ENCODE measurements at regions not wholly inside any gene's neighbourhood (a gene's known extent, or its start where the extent isn't known, plus 50 kb on each side); places are given as distances from the start of the nearest gene placed in this dataset.
"Not testable (repeated sequence)": the region's sequence is repeated elsewhere in the genome, so short reads cannot be mapped to it uniquely, and the experiment has no call there.

GRCh38 chr5:129249886-129250285 lies 155.3 kb downstream of the ISOC1 start (continued):
- TF ChIP-seq TRIM28 (IDR thresholded peaks at IDR 0.05; ENCODE audit: borderline replicate concordance, low read length) (no peak), ZNF555 (tag by site-specific recombination; conservative IDR thresholded peaks at IDR 0.05) (no peak), ZNF529 (tag by site-specific recombination; IDR thresholded peaks at IDR 0.05; ENCODE audit: insufficient replicate concordance) (no peak), ELK4 (IDR thresholded peaks at IDR 0.05; ENCODE audit: borderline replicate concordance, low read depth, low read length) (no peak), ZNF146 (tag by site-specific recombination; IDR thresholded peaks at IDR 0.05) (no peak), ZNF350 (tag by site-specific recombination; IDR thresholded peaks at IDR 0.05) (no peak)
- TF ChIP-seq, protein P1, sequence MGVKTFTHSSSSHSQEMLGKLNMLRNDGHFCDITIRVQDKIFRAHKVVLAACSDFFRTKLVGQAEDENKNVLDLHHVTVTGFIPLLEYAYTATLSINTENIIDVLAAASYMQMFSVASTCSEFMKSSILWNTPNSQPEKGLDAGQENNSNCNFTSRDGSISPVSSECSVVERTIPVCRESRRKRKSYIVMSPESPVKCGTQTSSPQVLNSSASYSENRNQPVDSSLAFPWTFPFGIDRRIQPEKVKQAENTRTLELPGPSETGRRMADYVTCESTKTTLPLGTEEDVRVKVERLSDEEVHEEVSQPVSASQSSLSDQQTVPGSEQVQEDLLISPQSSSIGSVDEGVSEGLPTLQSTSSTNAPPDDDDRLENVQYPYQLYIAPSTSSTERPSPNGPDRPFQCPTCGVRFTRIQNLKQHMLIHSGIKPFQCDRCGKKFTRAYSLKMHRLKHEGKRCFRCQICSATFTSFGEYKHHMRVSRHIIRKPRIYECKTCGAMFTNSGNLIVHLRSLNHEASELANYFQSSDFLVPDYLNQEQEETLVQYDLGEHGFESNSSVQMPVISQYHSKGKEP (tag by site-specific recombination; IDR thresholded peaks at IDR 0.05), result no peak
- TF ChIP-seq, protein P2, sequence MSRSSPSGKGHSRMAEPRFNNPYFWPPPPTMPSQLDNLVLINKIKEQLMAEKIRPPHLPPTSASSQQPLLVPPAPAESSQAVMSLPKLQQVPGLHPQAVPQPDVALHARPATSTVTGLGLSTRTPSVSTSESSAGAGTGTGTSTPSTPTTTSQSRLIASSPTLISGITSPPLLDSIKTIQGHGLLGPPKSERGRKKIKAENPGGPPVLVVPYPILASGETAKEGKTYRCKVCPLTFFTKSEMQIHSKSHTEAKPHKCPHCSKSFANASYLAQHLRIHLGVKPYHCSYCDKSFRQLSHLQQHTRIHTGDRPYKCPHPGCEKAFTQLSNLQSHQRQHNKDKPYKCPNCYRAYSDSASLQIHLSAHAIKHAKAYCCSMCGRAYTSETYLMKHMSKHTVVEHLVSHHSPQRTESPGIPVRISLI (tag by site-specific recombination; IDR thresholded peaks at IDR 0.05), result no peak
- TF ChIP-seq, protein P3, sequence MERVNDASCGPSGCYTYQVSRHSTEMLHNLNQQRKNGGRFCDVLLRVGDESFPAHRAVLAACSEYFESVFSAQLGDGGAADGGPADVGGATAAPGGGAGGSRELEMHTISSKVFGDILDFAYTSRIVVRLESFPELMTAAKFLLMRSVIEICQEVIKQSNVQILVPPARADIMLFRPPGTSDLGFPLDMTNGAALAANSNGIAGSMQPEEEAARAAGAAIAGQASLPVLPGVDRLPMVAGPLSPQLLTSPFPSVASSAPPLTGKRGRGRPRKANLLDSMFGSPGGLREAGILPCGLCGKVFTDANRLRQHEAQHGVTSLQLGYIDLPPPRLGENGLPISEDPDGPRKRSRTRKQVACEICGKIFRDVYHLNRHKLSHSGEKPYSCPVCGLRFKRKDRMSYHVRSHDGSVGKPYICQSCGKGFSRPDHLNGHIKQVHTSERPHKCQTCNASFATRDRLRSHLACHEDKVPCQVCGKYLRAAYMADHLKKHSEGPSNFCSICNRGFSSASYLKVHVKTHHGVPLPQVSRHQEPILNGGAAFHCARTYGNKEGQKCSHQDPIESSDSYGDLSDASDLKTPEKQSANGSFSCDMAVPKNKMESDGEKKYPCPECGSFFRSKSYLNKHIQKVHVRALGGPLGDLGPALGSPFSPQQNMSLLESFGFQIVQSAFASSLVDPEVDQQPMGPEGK (tag by site-specific recombination; IDR thresholded peaks at IDR 0.05), result no peak

DNA sequence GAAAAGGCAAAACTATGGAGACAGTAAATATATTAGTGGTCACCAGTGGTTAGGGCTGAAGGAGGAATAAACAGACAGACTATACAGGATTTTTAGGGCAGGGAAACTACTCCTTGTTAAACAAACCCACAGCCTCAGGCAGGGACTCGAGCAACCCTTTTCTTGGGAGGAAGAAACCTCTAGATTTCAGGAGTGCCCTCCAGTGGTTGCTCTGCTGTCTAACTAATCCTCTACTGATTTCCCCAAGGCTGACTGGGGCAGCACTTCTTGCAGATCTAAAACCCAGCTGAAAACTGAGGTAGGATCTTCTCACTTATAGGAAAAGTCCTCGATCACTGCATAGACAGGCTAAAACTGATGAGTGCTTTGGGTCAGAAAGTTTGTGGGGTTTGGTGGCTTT lies 176.8 kb downstream of the ISOC1 start:
- no peak for TF ChIP-seq SP3 (tag by site-specific recombination; IDR thresholded peaks at IDR 0.05)
- TF ChIP-seq ZNF426 (tag by site-specific recombination; IDR thresholded peaks at IDR 0.05), result no peak
- 0 out of 2 replicates have a peak, but pooled peaks have one; percentile 16 for TF ChIP-seq ZNF654 (tag by site-specific recombination; IDR thresholded peaks at IDR 0.05; ENCODE audit: low read depth)
- ChIA-PET CTCF (interaction anchor here (0.7 to 0.8 kb wide), 2 partner anchors 44 to 364 kb away, joined by 3 read pairs; no protein-coding TSS in a partner anchor), POLR2A (no interaction called here)

GRCh38 chr5:129284010-129284409 lies 176.1 kb upstream of the ADAMTS19 start:
- TF ChIP-seq ZFP69B (tag by site-specific recombination; IDR thresholded peaks at IDR 0.05), result no peak
- no peak for TF ChIP-seq ZFP41 (tag by site-specific recombination; IDR thresholded peaks at IDR 0.05; ENCODE audit: borderline replicate concordance)
- TF ChIP-seq, protein P4, sequence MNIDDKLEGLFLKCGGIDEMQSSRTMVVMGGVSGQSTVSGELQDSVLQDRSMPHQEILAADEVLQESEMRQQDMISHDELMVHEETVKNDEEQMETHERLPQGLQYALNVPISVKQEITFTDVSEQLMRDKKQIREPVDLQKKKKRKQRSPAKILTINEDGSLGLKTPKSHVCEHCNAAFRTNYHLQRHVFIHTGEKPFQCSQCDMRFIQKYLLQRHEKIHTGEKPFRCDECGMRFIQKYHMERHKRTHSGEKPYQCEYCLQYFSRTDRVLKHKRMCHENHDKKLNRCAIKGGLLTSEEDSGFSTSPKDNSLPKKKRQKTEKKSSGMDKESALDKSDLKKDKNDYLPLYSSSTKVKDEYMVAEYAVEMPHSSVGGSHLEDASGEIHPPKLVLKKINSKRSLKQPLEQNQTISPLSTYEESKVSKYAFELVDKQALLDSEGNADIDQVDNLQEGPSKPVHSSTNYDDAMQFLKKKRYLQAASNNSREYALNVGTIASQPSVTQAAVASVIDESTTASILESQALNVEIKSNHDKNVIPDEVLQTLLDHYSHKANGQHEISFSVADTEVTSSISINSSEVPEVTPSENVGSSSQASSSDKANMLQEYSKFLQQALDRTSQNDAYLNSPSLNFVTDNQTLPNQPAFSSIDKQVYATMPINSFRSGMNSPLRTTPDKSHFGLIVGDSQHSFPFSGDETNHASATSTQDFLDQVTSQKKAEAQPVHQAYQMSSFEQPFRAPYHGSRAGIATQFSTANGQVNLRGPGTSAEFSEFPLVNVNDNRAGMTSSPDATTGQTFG (tag by site-specific recombination; IDR thresholded peaks at IDR 0.05; ENCODE audit: borderline replicate concordance), result no peak
- no peak for TF ChIP-seq ZNF274 (IDR thresholded peaks at IDR 0.05; ENCODE audit: low read length)
- no peak for TF ChIP-seq ZNF274 (tag by site-specific recombination; IDR thresholded peaks at IDR 0.05; ENCODE audit: borderline replicate concordance)
- no peak for TF ChIP-seq HOXA7 (CRISPR knock-in tag; IDR thresholded peaks at IDR 0.05; ENCODE audit: borderline replicate concordance)
- TF ChIP-seq GLI2 (tag by site-specific recombination; IDR thresholded peaks at IDR 0.05; ENCODE audit: borderline replicate concordance, low read depth), result no peak
- no peak for TF ChIP-seq ZNF16 (tag by site-specific recombination; IDR thresholded peaks at IDR 0.05; ENCODE audit: low read depth)
- TF ChIP-seq SALL2 (tag by site-specific recombination; IDR thresholded peaks at IDR 0.05; ENCODE audit: borderline replicate concordance), result no peak
- TF ChIP-seq ZNF223 (tag by site-specific recombination; IDR thresholded peaks at IDR 0.05), result no peak
- ChIA-PET CTCF (no interaction called here), POLR2A (no interaction called here)
- H3K27ac ChIP-seq (ENCODE audit: extremely low read depth, low read depth, low read length), result no peak overlapping the region
- H3K36me3 ChIP-seq (ENCODE audit: control insufficient read depth in 2 of 2, insufficient read depth in 1 of 2, low read length in 2 of 2), result no peaks in the 10 kb centered on the region
- no peak overlapping the region for H3K4me3 ChIP-seq (ENCODE audit: low read depth, low read length)
- no peaks in the 10 kb centered on the region for H3K9me3 ChIP-seq (ENCODE audit: control insufficient read depth, insufficient read depth, low read depth, low read length)
- H3K4me1 ChIP-seq (ENCODE audit: control insufficient read depth, insufficient read depth, low read length), result no peaks in the 10 kb centered on the region

More for the DNA sequence above, 176.8 kb downstream of the ISOC1 start:
- H3K4me3 ChIP-seq (ENCODE audit: low read depth, low read length), result no peak overlapping the region
- no peak overlapping the region for H3K27ac ChIP-seq (ENCODE audit: extremely low read depth, low read depth, low read length)
- no peaks in the 10 kb centered on the region for H3K9me3 ChIP-seq (ENCODE audit: control insufficient read depth, insufficient read depth, low read depth, low read length)
- no peaks in the 10 kb centered on the region for H3K4me1 ChIP-seq (ENCODE audit: control insufficient read depth, insufficient read depth, low read length)
- no peaks in the 10 kb centered on the region for H3K36me3 ChIP-seq (ENCODE audit: control insufficient read depth in 2 of 2, insufficient read depth in 1 of 2, low read length in 2 of 2)

DNA sequence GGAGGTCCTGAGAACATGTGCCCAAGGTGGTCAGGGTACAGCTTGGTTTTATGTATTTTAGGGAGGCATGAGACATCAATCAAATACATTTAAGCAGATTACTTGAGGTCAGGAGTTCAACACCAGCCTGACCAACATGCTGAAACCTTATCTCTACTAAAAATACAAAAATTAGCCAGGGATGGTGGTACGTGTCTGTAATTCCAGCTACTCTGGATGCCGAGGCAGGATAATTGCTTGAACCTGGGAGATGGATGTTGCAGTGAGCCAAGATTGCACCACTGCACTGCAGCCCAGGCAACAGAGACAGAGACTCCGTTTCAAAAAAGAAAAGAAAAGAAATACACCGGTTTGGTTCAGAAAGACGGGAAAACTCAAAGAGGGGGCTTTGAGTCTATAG lies 165.9 kb upstream of the ADAMTS19 start:
- H3K4me1 ChIP-seq (ENCODE audit: control insufficient read depth, insufficient read depth, low read length); H3K4me3 ChIP-seq (ENCODE audit: low read depth, low read length); H3K36me3 ChIP-seq (ENCODE audit: control insufficient read depth in 2 of 2, insufficient read depth in 1 of 2, low read length in 2 of 2); CTCF ChIA-PET; POLR2A ChIA-PET; H3K27ac ChIP-seq (ENCODE audit: extremely low read depth, low read depth, low read length); H3K9me3 ChIP-seq (ENCODE audit: control insufficient read depth, insufficient read depth, low read depth, low read length): not testable (repeated sequence)

Measured in HEK293 (cell line).